ENCODE measurements at regions not wholly inside any gene's neighbourhood (a gene's known extent, or its start where the extent isn't known, plus 50 kb on each side); places are given as distances from the start of the nearest gene placed in this dataset.

DNA sequence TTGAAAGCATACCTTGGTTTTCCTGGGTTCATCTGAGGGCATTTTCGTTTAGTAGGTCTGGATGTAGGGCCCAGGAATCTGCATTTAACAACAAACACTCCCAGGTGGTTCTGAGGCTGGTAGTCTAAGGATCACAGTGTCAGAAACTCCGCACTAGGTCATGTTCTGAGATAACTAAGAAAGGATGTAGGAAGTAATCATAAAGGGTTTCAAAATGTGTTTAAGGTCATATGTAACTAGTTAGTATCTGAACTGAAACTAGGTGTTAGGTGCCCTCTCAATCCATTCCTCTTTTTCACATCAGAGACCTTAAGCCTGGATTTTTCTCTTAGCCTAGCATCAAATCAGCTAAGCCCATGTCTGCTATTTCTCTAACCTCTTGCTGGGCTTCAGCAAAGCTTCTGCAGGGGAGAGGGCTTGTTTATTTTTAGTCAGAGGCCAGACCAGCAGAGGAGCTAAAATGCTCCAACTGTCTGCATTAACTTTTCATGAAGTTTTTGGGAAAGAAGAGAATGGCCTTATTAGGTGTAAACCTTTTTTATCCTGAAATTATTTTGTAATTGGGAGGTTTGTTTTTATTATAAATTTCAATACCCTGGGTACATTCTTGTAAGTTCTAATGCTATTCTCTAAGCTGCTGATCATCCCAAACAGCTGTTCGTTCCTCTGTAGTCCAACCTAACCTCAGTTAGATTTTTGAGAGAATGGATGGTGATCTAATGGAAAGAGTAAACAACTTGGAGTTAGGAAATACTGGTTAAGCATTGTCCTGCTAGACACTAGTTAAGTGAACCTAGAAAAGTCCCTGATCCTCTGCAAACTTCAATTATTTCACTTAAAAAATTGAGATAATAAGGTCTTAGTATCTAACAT lies 262.8 kb upstream of the RFC3 start:
- H3K27me3 ChIP-seq (replicated peaks; ENCODE audit: insufficient read depth, low read depth, low read length, poor library complexity): no peaks in the 10 kb centered on the region
- DNase-seq (ENCODE audit: low spot score): no peak
- H3K4me1 ChIP-seq (ENCODE audit: insufficient read depth, low read length, poor library complexity, severe bottlenecking): no peaks in the 10 kb centered on the region
- H3K4me3 ChIP-seq (ENCODE audit: low read depth, low read length, poor library complexity, severe bottlenecking): no peak overlapping the region
- no peaks in the 10 kb centered on the region for H3K9me3 ChIP-seq (ENCODE audit: low read depth, low read length, poor library complexity, severe bottlenecking)
- H3K36me3 ChIP-seq (ENCODE audit: insufficient read depth, low read length, poor library complexity, severe bottlenecking): no peaks in the 10 kb centered on the region
- intact Hi-C loops (cut with micrococcal nuclease; ENCODE audit: unreplicated experiment): no loop called here
- CTCF ChIA-PET: no interaction called here
- POLR2A ChIA-PET (ENCODE audit: low non-redundant PET): interaction anchor here (0.5 kb wide), 1 partner anchor 207 kb away, joined by 3 read pairs; no protein-coding TSS in a partner anchor
- TF ChIP-seq, protein P1, sequence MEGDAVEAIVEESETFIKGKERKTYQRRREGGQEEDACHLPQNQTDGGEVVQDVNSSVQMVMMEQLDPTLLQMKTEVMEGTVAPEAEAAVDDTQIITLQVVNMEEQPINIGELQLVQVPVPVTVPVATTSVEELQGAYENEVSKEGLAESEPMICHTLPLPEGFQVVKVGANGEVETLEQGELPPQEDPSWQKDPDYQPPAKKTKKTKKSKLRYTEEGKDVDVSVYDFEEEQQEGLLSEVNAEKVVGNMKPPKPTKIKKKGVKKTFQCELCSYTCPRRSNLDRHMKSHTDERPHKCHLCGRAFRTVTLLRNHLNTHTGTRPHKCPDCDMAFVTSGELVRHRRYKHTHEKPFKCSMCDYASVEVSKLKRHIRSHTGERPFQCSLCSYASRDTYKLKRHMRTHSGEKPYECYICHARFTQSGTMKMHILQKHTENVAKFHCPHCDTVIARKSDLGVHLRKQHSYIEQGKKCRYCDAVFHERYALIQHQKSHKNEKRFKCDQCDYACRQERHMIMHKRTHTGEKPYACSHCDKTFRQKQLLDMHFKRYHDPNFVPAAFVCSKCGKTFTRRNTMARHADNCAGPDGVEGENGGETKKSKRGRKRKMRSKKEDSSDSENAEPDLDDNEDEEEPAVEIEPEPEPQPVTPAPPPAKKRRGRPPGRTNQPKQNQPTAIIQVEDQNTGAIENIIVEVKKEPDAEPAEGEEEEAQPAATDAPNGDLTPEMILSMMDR (conservative IDR thresholded peaks at IDR 0.05; ENCODE audit: low read depth, low read length): no peak
- no TSS peak for BruUV-seq (replicated peaks)
- H3K27ac ChIP-seq (ENCODE audit: low read depth, low read length, poor library complexity, severe bottlenecking): no peak overlapping the region

DNA sequence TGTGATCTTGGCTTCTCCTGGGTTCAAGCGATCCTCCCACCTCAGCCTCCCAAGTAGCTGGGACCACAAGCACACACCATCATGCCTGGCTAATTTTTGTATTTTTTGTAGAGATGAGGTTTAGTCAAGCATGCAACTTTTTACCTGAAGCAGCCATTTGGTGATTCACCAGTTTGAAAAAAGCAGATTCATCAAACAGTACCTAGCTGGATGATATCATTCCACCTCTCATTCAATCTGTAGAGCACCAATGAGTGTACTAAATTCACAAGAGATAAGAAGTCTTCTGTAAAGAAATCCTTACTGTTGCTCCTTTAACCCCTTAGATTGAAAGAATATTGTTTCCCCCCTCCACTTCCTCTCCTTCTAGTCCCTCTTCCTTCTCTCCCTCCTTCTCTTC lies 261.1 kb upstream of the RFC3 start:
- H3K4me3 ChIP-seq (ENCODE audit: low read depth, low read length, poor library complexity, severe bottlenecking): no peak overlapping the region
- DNase-seq (ENCODE audit: low spot score): no peak
- H3K27me3 ChIP-seq (replicated peaks; ENCODE audit: insufficient read depth, low read depth, low read length, poor library complexity): no peaks in the 10 kb centered on the region
- intact Hi-C loops (cut with micrococcal nuclease; ENCODE audit: unreplicated experiment): no loop called here
- H3K9me3 ChIP-seq (ENCODE audit: low read depth, low read length, poor library complexity, severe bottlenecking): no peaks in the 10 kb centered on the region
- H3K36me3 ChIP-seq (ENCODE audit: insufficient read depth, low read length, poor library complexity, severe bottlenecking): no peaks in the 10 kb centered on the region
- POLR2A ChIA-PET (ENCODE audit: low non-redundant PET): no interaction called here
- no peak for TF ChIP-seq EZH2 (IDR thresholded peaks at IDR 0.05; ENCODE audit: borderline replicate concordance, low read depth, low read length, poor library complexity, severe bottlenecking)
- TF ChIP-seq, protein P1 (conservative IDR thresholded peaks at IDR 0.05; ENCODE audit: low read depth, low read length): no peak
- BruUV-seq (replicated peaks): no TSS peak
- CTCF ChIA-PET: no interaction called here
- no peak overlapping the region for H3K27ac ChIP-seq (ENCODE audit: low read depth, low read length, poor library complexity, severe bottlenecking)
- peaks cover 6% of the 10 kb centered on the region for H3K4me1 ChIP-seq (ENCODE audit: insufficient read depth, low read length, poor library complexity, severe bottlenecking)

DNA sequence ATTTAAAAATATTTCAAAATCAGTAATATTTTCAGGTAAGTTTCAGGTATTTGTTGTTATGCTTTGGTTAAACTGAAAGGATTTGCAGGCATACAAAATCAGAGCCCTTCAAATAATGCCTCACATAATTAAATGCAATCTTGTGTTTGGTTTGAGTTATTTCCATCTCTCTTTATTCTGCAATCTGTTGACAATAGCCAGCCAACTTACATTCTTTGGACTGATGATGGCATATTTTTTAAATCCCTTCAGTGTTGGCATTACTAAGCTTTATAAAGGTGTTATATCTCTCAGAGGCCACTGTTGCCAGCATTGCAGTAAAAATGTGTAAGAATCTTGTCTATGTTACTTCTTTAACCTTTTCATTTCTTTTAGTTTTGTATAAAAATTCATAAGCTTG lies 257.2 kb upstream of the RFC3 start:
- intact Hi-C loops (cut with micrococcal nuclease; ENCODE audit: unreplicated experiment): no loop called here
- peaks cover 6% of the 10 kb centered on the region for H3K4me1 ChIP-seq (ENCODE audit: insufficient read depth, low read length, poor library complexity, severe bottlenecking)
- no peak overlapping the region for H3K27ac ChIP-seq (ENCODE audit: low read depth, low read length, poor library complexity, severe bottlenecking)
- H3K36me3 ChIP-seq (ENCODE audit: insufficient read depth, low read length, poor library complexity, severe bottlenecking): no peaks in the 10 kb centered on the region
- no peaks in the 10 kb centered on the region for H3K27me3 ChIP-seq (replicated peaks; ENCODE audit: insufficient read depth, low read depth, low read length, poor library complexity)
- TF ChIP-seq, protein P1 (conservative IDR thresholded peaks at IDR 0.05; ENCODE audit: low read depth, low read length): no peak
- TF ChIP-seq EZH2 (IDR thresholded peaks at IDR 0.05; ENCODE audit: borderline replicate concordance, low read depth, low read length, poor library complexity, severe bottlenecking): no peak
- ChIA-PET POLR2A (ENCODE audit: low non-redundant PET) (no interaction called here), CTCF (no interaction called here)
- no peak overlapping the region for H3K4me3 ChIP-seq (ENCODE audit: low read depth, low read length, poor library complexity, severe bottlenecking)
- DNase-seq (ENCODE audit: low spot score): no peak
- no TSS peak for BruUV-seq (replicated peaks)
- no peaks in the 10 kb centered on the region for H3K9me3 ChIP-seq (ENCODE audit: low read depth, low read length, poor library complexity, severe bottlenecking)
